ENCODE measurements at regions not wholly inside any gene's neighbourhood (a gene's known extent, or its start where the extent isn't known, plus 50 kb on each side); places are given as distances from the start of the nearest gene placed in this dataset.

- in situ Hi-C loops (cut with MboI; ENCODE audit: low pct_unique_long_range_greater_than_20kb, low sequenced_read_pairs) = no loop called here
- DNase-seq = no peak
These were observed 165.8 kb downstream of the KCTD12 start for GRCh38 chr13:76720416-76720815.

- no peak for DNase-seq
- in situ Hi-C loops (cut with MboI; ENCODE audit: low pct_unique_long_range_greater_than_20kb, low sequenced_read_pairs) = no loop called here
These were observed 166.2 kb downstream of the KCTD12 start for GRCh38 chr13:76719955-76720354.

GRCh38 chr13:76717092-76717491 lies 169.1 kb downstream of the KCTD12 start:
- no peak for DNase-seq
- in situ Hi-C loops (cut with MboI; ENCODE audit: low pct_unique_long_range_greater_than_20kb, low sequenced_read_pairs) = no loop called here

GRCh38 chr13:76715621-76716020 lies 170.6 kb downstream of the KCTD12 start:
- in situ Hi-C loops (cut with MboI; ENCODE audit: low pct_unique_long_range_greater_than_20kb, low sequenced_read_pairs) = no loop called here
- DNase-seq = no peak

- DNase-seq = no peak
- in situ Hi-C loops (cut with MboI; ENCODE audit: low pct_unique_long_range_greater_than_20kb, low sequenced_read_pairs) = no loop called here
These were observed 171.1 kb downstream of the KCTD12 start for GRCh38 chr13:76715075-76715474.

GRCh38 chr13:76713280-76713679 lies 172.9 kb downstream of the KCTD12 start:
- in situ Hi-C loops (cut with MboI; ENCODE audit: low pct_unique_long_range_greater_than_20kb, low sequenced_read_pairs) = no loop called here
- no peak for DNase-seq

- in situ Hi-C loops (cut with MboI; ENCODE audit: low pct_unique_long_range_greater_than_20kb, low sequenced_read_pairs) = no loop called here
These were observed 174.5 kb downstream of the KCTD12 start for GRCh38 chr13:76711550-76712182.

GRCh38 chr13:76709851-76710250 lies 176.4 kb downstream of the KCTD12 start:
- DNase-seq = no peak
- in situ Hi-C loops (cut with MboI; ENCODE audit: low pct_unique_long_range_greater_than_20kb, low sequenced_read_pairs) = no loop called here

More at GRCh38 chr13:76711550-76712182, 174.5 kb downstream of the KCTD12 start:
- DNase-seq = peak; percentile 29

GRCh38 chr13:76708138-76708688 lies 178.0 kb downstream of the KCTD12 start:
- DNase-seq = no peak
- in situ Hi-C loops (cut with MboI; ENCODE audit: low pct_unique_long_range_greater_than_20kb, low sequenced_read_pairs) = no loop called here

GRCh38 chr13:76707360-76707759 lies 178.8 kb downstream of the KCTD12 start:
- in situ Hi-C loops (cut with MboI; ENCODE audit: low pct_unique_long_range_greater_than_20kb, low sequenced_read_pairs) = no loop called here
- DNase-seq = no peak

- in situ Hi-C loops (cut with MboI; ENCODE audit: low pct_unique_long_range_greater_than_20kb, low sequenced_read_pairs) = no loop called here
- DNase-seq = no peak
These were observed 182.4 kb downstream of the KCTD12 start for GRCh38 chr13:76703621-76704288.

- in situ Hi-C loops (cut with MboI; ENCODE audit: low pct_unique_long_range_greater_than_20kb, low sequenced_read_pairs) = no loop called here
- no peak for DNase-seq
These were observed 183.0 kb downstream of the KCTD12 start for GRCh38 chr13:76703216-76703615.

- in situ Hi-C loops (cut with MboI; ENCODE audit: low pct_unique_long_range_greater_than_20kb, low sequenced_read_pairs) = no loop called here
- DNase-seq = no peak
These were observed 188.9 kb downstream of the KCTD12 start for GRCh38 chr13:76697288-76697687.

- in situ Hi-C loops (cut with MboI; ENCODE audit: low pct_unique_long_range_greater_than_20kb, low sequenced_read_pairs) = no loop called here
- DNase-seq = no peak
These were observed 189.8 kb downstream of the KCTD12 start for GRCh38 chr13:76696370-76696769.

GRCh38 chr13:76693086-76693485 lies 193.1 kb downstream of the KCTD12 start:
- in situ Hi-C loops (cut with MboI; ENCODE audit: low pct_unique_long_range_greater_than_20kb, low sequenced_read_pairs) = no loop called here

GRCh38 chr13:76692346-76692745 lies 193.9 kb downstream of the KCTD12 start:
- DNase-seq = no peak
- in situ Hi-C loops (cut with MboI; ENCODE audit: low pct_unique_long_range_greater_than_20kb, low sequenced_read_pairs) = no loop called here

More at GRCh38 chr13:76693086-76693485, 193.1 kb downstream of the KCTD12 start:
- no peak for DNase-seq

GRCh38 chr13:76690611-76691010 lies 195.6 kb downstream of the KCTD12 start:
- DNase-seq = no peak
- in situ Hi-C loops (cut with MboI; ENCODE audit: low pct_unique_long_range_greater_than_20kb, low sequenced_read_pairs) = no loop called here

GRCh38 chr13:76687467-76687866 lies 198.7 kb downstream of the KCTD12 start:
- in situ Hi-C loops (cut with MboI; ENCODE audit: low pct_unique_long_range_greater_than_20kb, low sequenced_read_pairs) = no loop called here
- DNase-seq = no peak

- in situ Hi-C loops (cut with MboI; ENCODE audit: low pct_unique_long_range_greater_than_20kb, low sequenced_read_pairs) = no loop called here
- no peak for DNase-seq
These were observed 200.3 kb downstream of the KCTD12 start for GRCh38 chr13:76685938-76686337.

GRCh38 chr13:76684336-76684735 lies 201.9 kb downstream of the KCTD12 start:
- in situ Hi-C loops (cut with MboI; ENCODE audit: low pct_unique_long_range_greater_than_20kb, low sequenced_read_pairs) = no loop called here
- no peak for DNase-seq

- no peak for DNase-seq
- in situ Hi-C loops (cut with MboI; ENCODE audit: low pct_unique_long_range_greater_than_20kb, low sequenced_read_pairs) = no loop called here
These were observed 202.4 kb downstream of the KCTD12 start for GRCh38 chr13:76683854-76684253.
